Upper lobe of left lung (tissue), 4 donors: ENCODE measurements at regions not wholly inside any gene's neighbourhood (a gene's known extent, or its start where the extent isn't known, plus 50 kb on each side); places are given as distances from the start of the nearest gene placed in this dataset.

Source experiments
- POLR2A ChIP-seq, 4 donors: fragments of 450-650 bp; IDR thresholded peaks; one replicate each; pipeline ENCODE4 v1.5.1; 2016 to 2017; ENCODE audit warnings: antibody characterized with exemption in 4 of 4, mild to moderate bottlenecking in 2 of 4
- POLR2AphosphoS5 ChIP-seq, 2 donors: sonication (generic); formaldehyde crosslinking; IDR thresholded peaks; one replicate each; pipeline ENCODE4 v1.5.1; 2017; ENCODE audit warnings: antibody characterized with exemption in 2 of 2

GRCh38 chr1:232096751-232097150, 470.2 kb downstream of the DISC1 start:
- no peak for TF ChIP-seq POLR2AphosphoS5 (IDR thresholded peaks at IDR 0.05)
- TF ChIP-seq POLR2A (IDR thresholded peaks at IDR 0.05), result no peak
